Ovary (tissue), 3 donors: ENCODE measurements at regions not wholly inside any gene's neighbourhood (a gene's known extent, or its start where the extent isn't known, plus 50 kb on each side); places are given as distances from the start of the nearest gene placed in this dataset.

Experiments
- EP300 ChIP-seq: sonication (generic); formaldehyde crosslinking; IDR thresholded peaks from one replicate; pipeline ENCODE4 v1.6.1; 2017; ENCODE audit warnings: antibody characterized with exemption
- POLR2A ChIP-seq: fragments of 450-650 bp; IDR thresholded peaks from one replicate; pipeline ENCODE4 v1.6.1; 2017; ENCODE audit warnings: antibody characterized with exemption, mild to moderate bottlenecking, moderate library complexity
- TF ChIP-seq, protein P1 (sequence below), 3 donors: fragments of 450-650 bp in 2 of 3; fragments of 200-600 bp in 1 of 3; IDR thresholded peaks; one replicate each; pipeline versions ENCODE4 v1.5.1 to v1.8.0; 2016 to 2022; ENCODE audit warnings: antibody characterized with exemption in 3 of 3, mild to moderate bottlenecking in 1 of 3
- donor health status: DM: no; HTN: no; CAD: no.

DNA sequence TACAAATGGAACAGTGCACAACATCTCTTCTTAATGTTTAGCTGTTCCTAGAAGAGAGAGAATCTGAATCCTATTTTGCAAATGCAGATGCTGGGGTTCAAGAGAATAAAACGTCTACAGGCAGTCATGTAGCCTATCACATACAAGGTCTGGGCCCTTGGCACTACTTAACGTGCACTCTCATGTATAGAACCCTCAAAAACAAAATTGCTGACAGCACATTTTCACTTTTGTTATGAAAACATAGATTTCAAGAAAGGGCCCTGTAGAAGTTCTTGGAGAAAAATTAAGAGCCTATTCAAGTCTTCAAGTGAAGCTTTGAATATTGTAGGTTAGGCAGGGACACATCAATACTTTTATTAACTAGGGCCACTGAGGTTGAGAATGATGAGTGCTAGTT is 504.3 kb upstream of the FAM98A start:
- TF ChIP-seq POLR2A (no peak), EP300 (no peak)
- TF ChIP-seq, protein P1, sequence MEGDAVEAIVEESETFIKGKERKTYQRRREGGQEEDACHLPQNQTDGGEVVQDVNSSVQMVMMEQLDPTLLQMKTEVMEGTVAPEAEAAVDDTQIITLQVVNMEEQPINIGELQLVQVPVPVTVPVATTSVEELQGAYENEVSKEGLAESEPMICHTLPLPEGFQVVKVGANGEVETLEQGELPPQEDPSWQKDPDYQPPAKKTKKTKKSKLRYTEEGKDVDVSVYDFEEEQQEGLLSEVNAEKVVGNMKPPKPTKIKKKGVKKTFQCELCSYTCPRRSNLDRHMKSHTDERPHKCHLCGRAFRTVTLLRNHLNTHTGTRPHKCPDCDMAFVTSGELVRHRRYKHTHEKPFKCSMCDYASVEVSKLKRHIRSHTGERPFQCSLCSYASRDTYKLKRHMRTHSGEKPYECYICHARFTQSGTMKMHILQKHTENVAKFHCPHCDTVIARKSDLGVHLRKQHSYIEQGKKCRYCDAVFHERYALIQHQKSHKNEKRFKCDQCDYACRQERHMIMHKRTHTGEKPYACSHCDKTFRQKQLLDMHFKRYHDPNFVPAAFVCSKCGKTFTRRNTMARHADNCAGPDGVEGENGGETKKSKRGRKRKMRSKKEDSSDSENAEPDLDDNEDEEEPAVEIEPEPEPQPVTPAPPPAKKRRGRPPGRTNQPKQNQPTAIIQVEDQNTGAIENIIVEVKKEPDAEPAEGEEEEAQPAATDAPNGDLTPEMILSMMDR (IDR thresholded peaks at IDR 0.05) = no peak
